OCI-LY3 (cell line): ENCODE measurements at regions not wholly inside any gene's neighbourhood (a gene's known extent, or its start where the extent isn't known, plus 50 kb on each side); places are given as distances from the start of the nearest gene placed in this dataset.

Experiments
- H2AFZ ChIP-seq: fragments of 200-600, 300-600 bp; shearing (Covaris generic); 2 replicates; pipeline ENCODE4 v1.6.0; 2014; ENCODE audit warnings: antibody characterized with exemption, low read depth, low read length
- H3K27ac ChIP-seq: fragments of 200-600, 300-600 bp; sonication (generic); 2 replicates; pipeline ENCODE4 v1.5.1; 2014; ENCODE audit warnings: mild to moderate bottlenecking, low read length, moderate library complexity, mixed read lengths
- H3K27me3 ChIP-seq: fragments of 200-600, 300-600 bp; sonication (generic); 2 replicates; pipeline ENCODE4 v1.6.1; 2014; ENCODE audit warnings: low read depth, low read length, mixed read lengths
- H3K36me3 ChIP-seq: fragments of 200-600, 300-600 bp; sonication (generic); replicated peaks from 2 replicates; pipeline ENCODE3; 2014; ENCODE audit warnings: low read depth, low read length, mixed read lengths
- H3K4me1 ChIP-seq: fragments of 300-600, 200-600 bp; sonication (generic); 2 replicates; pipeline ENCODE4 v1.6.1; 2014; ENCODE audit warnings: low read length, mixed read lengths
- H3K4me2 ChIP-seq: fragments of 200-600, 300-600 bp; sonication (generic); 2 replicates; pipeline ENCODE4 v1.6.1; 2014; ENCODE audit warnings: low read length, mixed read lengths
- H3K4me3 ChIP-seq: fragments of 300-600, 200-600 bp; sonication (generic); 2 replicates; pipeline ENCODE4 v1.5.1; 2014; ENCODE audit warnings: antibody characterized with exemption, mild to moderate bottlenecking, low read length, moderate library complexity
- H3K79me2 ChIP-seq: fragments of 300-600, 200-600 bp; shearing (Covaris generic); 2 replicates; pipeline ENCODE4 v1.6.1; 2014; ENCODE audit warnings: mild to moderate bottlenecking, low read length, mixed read lengths
- H3K9ac ChIP-seq: fragments of 300-600, 200-600 bp; shearing (Covaris generic); 2 replicates; pipeline ENCODE4 v1.6.0; 2014; ENCODE audit warnings: mild to moderate bottlenecking, low read length, moderate library complexity
- H3K9me3 ChIP-seq: fragments of 200-600, 300-600 bp; shearing (Covaris generic); 2 replicates; pipeline ENCODE4 v1.6.1; 2014; ENCODE audit warnings: low read length, mixed read lengths; ENCODE audit not compliant: insufficient read depth
- H4K20me1 ChIP-seq: fragments of 200-600, 300-600 bp; sonication (generic); 2 replicates; pipeline ENCODE4 v1.6.1; 2016; ENCODE audit warnings: low read length, mixed read lengths; ENCODE audit not compliant: insufficient read depth
- CTCF ChIP-seq: fragments of 200-600, 300-600 bp; sonication (generic); IDR thresholded peaks from 2 replicates; pipeline ENCODE4 v1.5.1; 2014; ENCODE audit warnings: antibody characterized with exemption, low read length, low read depth
- EZH2phosphoT487 ChIP-seq: fragments of 200-600 bp; shearing (Covaris generic); IDR thresholded peaks from 2 replicates; pipeline ENCODE4 v1.6.1; 2018; ENCODE audit warnings: antibody characterized with exemption, mixed run types, low read depth

GRCh38 chr4:152112887-152113286 lies 352.1 kb upstream of the GATB start:
- no peaks in the 10 kb centered on the region for H4K20me1 ChIP-seq
- no peak overlapping the region for H3K27ac ChIP-seq
- no peak overlapping the region for H3K9ac ChIP-seq
- TF ChIP-seq CTCF (no peak), EZH2phosphoT487 (no peak)
- peaks cover 20% of the 10 kb centered on the region for H3K27me3 ChIP-seq
- H3K4me3 ChIP-seq, result no peak overlapping the region
- no peaks in the 10 kb centered on the region for H3K4me1 ChIP-seq
- H3K79me2 ChIP-seq, result no peaks in the 10 kb centered on the region
- no peaks in the 10 kb centered on the region for H3K36me3 ChIP-seq
- no peak overlapping the region for H2AFZ ChIP-seq
- H3K4me2 ChIP-seq, result no peak overlapping the region
- no peaks in the 10 kb centered on the region for H3K9me3 ChIP-seq

GRCh38 chr4:152112190-152112589 lies 351.4 kb upstream of the GATB start:
- no peaks in the 10 kb centered on the region for H4K20me1 ChIP-seq
- H3K4me1 ChIP-seq, result no peaks in the 10 kb centered on the region
- TF ChIP-seq CTCF, result no peak
- no peak for TF ChIP-seq EZH2phosphoT487
- no peak overlapping the region for H2AFZ ChIP-seq
- H3K79me2 ChIP-seq, result no peaks in the 10 kb centered on the region
- H3K9ac ChIP-seq, result no peak overlapping the region
- H3K9me3 ChIP-seq, result no peaks in the 10 kb centered on the region
- no peak overlapping the region for H3K4me2 ChIP-seq
- H3K36me3 ChIP-seq, result no peaks in the 10 kb centered on the region
- peaks cover 13% of the 10 kb centered on the region for H3K27me3 ChIP-seq
- H3K27ac ChIP-seq, result no peak overlapping the region
- H3K4me3 ChIP-seq, result no peak overlapping the region

GRCh38 chr4:152110780-152111179 lies 350.0 kb upstream of the GATB start:
- Histone ChIP-seq H3K79me2 (no peaks in the 10 kb centered on the region), H3K36me3 (no peaks in the 10 kb centered on the region), H4K20me1 (no peaks in the 10 kb centered on the region), H2AFZ (no peak overlapping the region), H3K27ac (no peak overlapping the region), H3K9me3 (no peaks in the 10 kb centered on the region), H3K4me1 (no peaks in the 10 kb centered on the region), H3K27me3 (peaks cover 9% of the 10 kb centered on the region), H3K4me3 (no peak overlapping the region), H3K9ac (no peak overlapping the region), H3K4me2 (no peak overlapping the region)
- TF ChIP-seq EZH2phosphoT487 (no peak), CTCF (no peak)

- Histone ChIP-seq H3K9ac (no peak overlapping the region), H3K36me3 (no peaks in the 10 kb centered on the region), H3K27ac (no peak overlapping the region), H3K4me3 (no peak overlapping the region), H3K4me2 (no peak overlapping the region), H2AFZ (no peak overlapping the region), H3K79me2 (no peaks in the 10 kb centered on the region), H3K9me3 (no peaks in the 10 kb centered on the region), H3K4me1 (no peaks in the 10 kb centered on the region), H4K20me1 (no peaks in the 10 kb centered on the region), H3K27me3 (peaks cover 9% of the 10 kb centered on the region)
- TF ChIP-seq CTCF (no peak), EZH2phosphoT487 (no peak)
Measured at GRCh38 chr4:152109531-152110509, 349.0 kb upstream of the GATB start.
